ENCODE measurements at regions not wholly inside any gene's neighbourhood (a gene's known extent, or its start where the extent isn't known, plus 50 kb on each side); places are given as distances from the start of the nearest gene placed in this dataset.

- no peak for DNase-seq
These were observed 229.6 kb downstream of the GPAM start for GRCh38 chr10:111953949-111954348.

GRCh38 chr10:111954386-111954785 is 229.2 kb downstream of the GPAM start:
- DNase-seq: no peak

- no peak for DNase-seq
These were observed 226.7 kb downstream of the GPAM start for GRCh38 chr10:111956841-111957240.

GRCh38 chr10:111962951-111963350 is 220.6 kb downstream of the GPAM start:
- DNase-seq: no peak

GRCh38 chr10:111967116-111967515 is 216.4 kb downstream of the GPAM start:
- DNase-seq: no peak

- no peak for DNase-seq
These were observed 216.0 kb downstream of the GPAM start for GRCh38 chr10:111967547-111967946.

GRCh38 chr10:111968647-111969046 is 214.9 kb downstream of the GPAM start:
- DNase-seq: no peak

GRCh38 chr10:111970111-111970510 is 213.5 kb downstream of the GPAM start:
- no peak for DNase-seq

GRCh38 chr10:111972109-111972508 is 211.5 kb downstream of the GPAM start:
- no peak for DNase-seq

- no peak for DNase-seq
These were observed 210.3 kb downstream of the GPAM start for GRCh38 chr10:111973306-111973705.

- no peak for DNase-seq
These were observed 209.7 kb downstream of the GPAM start for GRCh38 chr10:111973826-111974225.

GRCh38 chr10:111974325-111974724 is 209.2 kb downstream of the GPAM start:
- DNase-seq: no peak

GRCh38 chr10:111976557-111976956 is 207.0 kb downstream of the GPAM start:
- DNase-seq: no peak

- no peak for DNase-seq
These were observed 199.5 kb downstream of the GPAM start for GRCh38 chr10:111984057-111984456.

GRCh38 chr10:111986079-111986478 is 197.5 kb downstream of the GPAM start:
- DNase-seq: no peak

GRCh38 chr10:111988646-111989045 is 194.9 kb downstream of the GPAM start:
- no peak for DNase-seq

GRCh38 chr10:111989136-111989911 is 194.2 kb downstream of the GPAM start:
- DNase-seq: peak; percentile 4

GRCh38 chr10:111990734-111991133 is 192.8 kb downstream of the GPAM start:
- DNase-seq: no peak

- no peak for DNase-seq
These were observed 190.2 kb downstream of the GPAM start for GRCh38 chr10:111993321-111993720.

- DNase-seq: no peak
These were observed 189.6 kb downstream of the GPAM start for GRCh38 chr10:111993872-111994426.

- DNase-seq: no peak
These were observed 187.5 kb downstream of the GPAM start for GRCh38 chr10:111996103-111996502.

GRCh38 chr10:111998728-111999127 is 184.8 kb downstream of the GPAM start:
- no peak for DNase-seq

GRCh38 chr10:111999205-111999914 is 184.2 kb downstream of the GPAM start:
- no peak for DNase-seq

- DNase-seq: no peak
These were observed 183.7 kb downstream of the GPAM start for GRCh38 chr10:111999915-112000302.
